GM12865 (cell line): ENCODE measurements at regions not wholly inside any gene's neighbourhood (a gene's known extent, or its start where the extent isn't known, plus 50 kb on each side); places are given as distances from the start of the nearest gene placed in this dataset.
A peak's percentile ranks its signal among the peaks of the same experiment; 100 is the strongest.

Experiments
- DNase-seq: peaks from one replicate; pipeline ENCODE4 v3.0.0; 2010; ENCODE audit warnings: low read depth
- H3K4me3 ChIP-seq: 2 replicates; pipeline ENCODE4 v1.5.1; 2011; ENCODE audit warnings: mild to moderate bottlenecking, low read depth, low read length, control low read depth
- TF ChIP-seq, protein P1 (sequence below): IDR thresholded peaks from 2 replicates; pipeline ENCODE4 v1.5.1; 2011; ENCODE audit warnings: low read length, control low read depth, low read depth, inconsistent platforms; ENCODE audit not compliant: insufficient read depth; ENCODE audit errors: missing control alignments

GRCh38 chr6:82703230-82703629 is 339.6 kb downstream of the TPBG start:
- no peak for DNase-seq
- TF ChIP-seq, protein P1, sequence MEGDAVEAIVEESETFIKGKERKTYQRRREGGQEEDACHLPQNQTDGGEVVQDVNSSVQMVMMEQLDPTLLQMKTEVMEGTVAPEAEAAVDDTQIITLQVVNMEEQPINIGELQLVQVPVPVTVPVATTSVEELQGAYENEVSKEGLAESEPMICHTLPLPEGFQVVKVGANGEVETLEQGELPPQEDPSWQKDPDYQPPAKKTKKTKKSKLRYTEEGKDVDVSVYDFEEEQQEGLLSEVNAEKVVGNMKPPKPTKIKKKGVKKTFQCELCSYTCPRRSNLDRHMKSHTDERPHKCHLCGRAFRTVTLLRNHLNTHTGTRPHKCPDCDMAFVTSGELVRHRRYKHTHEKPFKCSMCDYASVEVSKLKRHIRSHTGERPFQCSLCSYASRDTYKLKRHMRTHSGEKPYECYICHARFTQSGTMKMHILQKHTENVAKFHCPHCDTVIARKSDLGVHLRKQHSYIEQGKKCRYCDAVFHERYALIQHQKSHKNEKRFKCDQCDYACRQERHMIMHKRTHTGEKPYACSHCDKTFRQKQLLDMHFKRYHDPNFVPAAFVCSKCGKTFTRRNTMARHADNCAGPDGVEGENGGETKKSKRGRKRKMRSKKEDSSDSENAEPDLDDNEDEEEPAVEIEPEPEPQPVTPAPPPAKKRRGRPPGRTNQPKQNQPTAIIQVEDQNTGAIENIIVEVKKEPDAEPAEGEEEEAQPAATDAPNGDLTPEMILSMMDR: no peak
- H3K4me3 ChIP-seq: no peak overlapping the region

GRCh38 chr6:82704045-82704444 is 340.4 kb downstream of the TPBG start:
- DNase-seq: no peak
- no peak overlapping the region for H3K4me3 ChIP-seq
- TF ChIP-seq, protein P1: no peak

DNA sequence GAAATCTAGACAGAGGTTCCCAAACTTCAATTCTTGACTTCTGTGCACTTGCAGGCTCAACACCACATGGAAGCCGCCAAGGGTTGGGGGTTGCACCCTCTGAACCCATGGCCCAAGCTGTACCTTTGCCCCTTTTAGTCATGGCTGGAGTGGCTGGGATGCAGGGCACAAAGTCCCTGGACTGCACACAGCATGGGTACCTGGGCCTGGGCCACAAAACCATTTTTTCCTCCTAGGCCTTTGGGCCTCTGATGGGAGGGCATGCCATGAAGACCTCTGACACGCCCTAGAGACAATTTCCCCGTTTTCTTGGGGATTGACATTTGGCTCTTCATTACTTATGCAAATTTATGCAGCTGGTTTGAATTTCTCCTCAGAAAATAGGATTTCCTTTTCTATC is 342.0 kb downstream of the TPBG start:
- TF ChIP-seq, protein P1: no peak
- no peak for DNase-seq
- H3K4me3 ChIP-seq: no peak overlapping the region

- TF ChIP-seq, protein P1: no peak
- no peak overlapping the region for H3K4me3 ChIP-seq
- DNase-seq: no peak
Measured at GRCh38 chr6:82711105-82711827, 347.6 kb downstream of the TPBG start.

DNA sequence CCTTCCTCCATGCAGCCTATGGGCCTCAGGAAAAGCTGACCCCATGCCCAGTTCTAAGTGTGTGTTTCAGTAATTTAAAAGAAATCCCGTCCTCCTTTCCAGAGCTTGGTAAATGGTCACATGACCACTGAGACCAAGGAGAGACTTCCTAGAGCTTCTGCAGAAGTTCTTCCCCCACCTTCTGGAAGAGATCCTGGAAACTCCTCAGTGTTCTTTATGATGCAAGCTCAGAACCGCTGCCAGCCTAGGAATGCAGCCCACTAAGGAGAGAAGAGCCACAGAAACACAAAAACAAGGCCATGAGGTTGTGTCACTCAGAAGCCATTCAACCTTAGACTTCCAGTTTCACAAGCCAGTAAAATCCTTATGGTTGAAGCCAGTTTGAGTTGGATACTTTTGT is 348.4 kb downstream of the TPBG start:
- TF ChIP-seq, protein P1: no peak
- H3K4me3 ChIP-seq: no peak overlapping the region
- DNase-seq: no peak

DNA sequence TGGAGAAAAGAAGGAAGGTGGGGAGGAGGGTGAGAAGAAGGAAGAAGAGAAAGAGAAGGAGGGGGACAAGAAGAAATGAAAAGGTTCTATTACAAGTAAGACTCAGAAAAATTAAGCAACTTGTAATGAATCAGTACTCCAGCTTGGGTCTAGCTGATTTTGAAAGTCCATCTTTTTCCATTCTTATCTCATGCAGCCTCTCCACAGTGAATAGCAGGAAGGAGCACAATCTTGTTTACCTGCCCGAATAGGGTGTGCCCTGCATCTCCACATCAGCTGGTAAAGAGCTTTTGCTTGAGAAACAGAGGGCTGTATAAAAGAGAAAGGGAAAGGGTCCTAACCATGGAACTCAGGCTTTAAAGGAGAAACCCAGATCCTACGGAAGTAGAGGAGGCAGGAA is 348.8 kb downstream of the TPBG start:
- H3K4me3 ChIP-seq: no peak overlapping the region
- DNase-seq: no peak
- TF ChIP-seq, protein P1: no peak

- DNase-seq: peak; percentile 11
- TF ChIP-seq, protein P1: peak; percentile 29
- no peak overlapping the region for H3K4me3 ChIP-seq
Measured at GRCh38 chr6:82712826-82713225, 349.2 kb downstream of the TPBG start.
